ENCODE measurements at regions not wholly inside any gene's neighbourhood (a gene's known extent, or its start where the extent isn't known, plus 50 kb on each side); places are given as distances from the start of the nearest gene placed in this dataset.

GRCh38 chr2:217732992-217733391, 269.8 kb downstream of the TNS1 start:
- TF ChIP-seq, protein P1, sequence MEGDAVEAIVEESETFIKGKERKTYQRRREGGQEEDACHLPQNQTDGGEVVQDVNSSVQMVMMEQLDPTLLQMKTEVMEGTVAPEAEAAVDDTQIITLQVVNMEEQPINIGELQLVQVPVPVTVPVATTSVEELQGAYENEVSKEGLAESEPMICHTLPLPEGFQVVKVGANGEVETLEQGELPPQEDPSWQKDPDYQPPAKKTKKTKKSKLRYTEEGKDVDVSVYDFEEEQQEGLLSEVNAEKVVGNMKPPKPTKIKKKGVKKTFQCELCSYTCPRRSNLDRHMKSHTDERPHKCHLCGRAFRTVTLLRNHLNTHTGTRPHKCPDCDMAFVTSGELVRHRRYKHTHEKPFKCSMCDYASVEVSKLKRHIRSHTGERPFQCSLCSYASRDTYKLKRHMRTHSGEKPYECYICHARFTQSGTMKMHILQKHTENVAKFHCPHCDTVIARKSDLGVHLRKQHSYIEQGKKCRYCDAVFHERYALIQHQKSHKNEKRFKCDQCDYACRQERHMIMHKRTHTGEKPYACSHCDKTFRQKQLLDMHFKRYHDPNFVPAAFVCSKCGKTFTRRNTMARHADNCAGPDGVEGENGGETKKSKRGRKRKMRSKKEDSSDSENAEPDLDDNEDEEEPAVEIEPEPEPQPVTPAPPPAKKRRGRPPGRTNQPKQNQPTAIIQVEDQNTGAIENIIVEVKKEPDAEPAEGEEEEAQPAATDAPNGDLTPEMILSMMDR (IDR thresholded peaks at IDR 0.05), result no peak
- TF ChIP-seq EZH2 (IDR thresholded peaks at IDR 0.05; ENCODE audit: borderline replicate concordance, insufficient read depth, low read depth, low read length, poor library complexity, severe bottlenecking), result no peak
